ENCODE measurements at regions not wholly inside any gene's neighbourhood (a gene's known extent, or its start where the extent isn't known, plus 50 kb on each side); places are given as distances from the start of the nearest gene placed in this dataset.

DNA sequence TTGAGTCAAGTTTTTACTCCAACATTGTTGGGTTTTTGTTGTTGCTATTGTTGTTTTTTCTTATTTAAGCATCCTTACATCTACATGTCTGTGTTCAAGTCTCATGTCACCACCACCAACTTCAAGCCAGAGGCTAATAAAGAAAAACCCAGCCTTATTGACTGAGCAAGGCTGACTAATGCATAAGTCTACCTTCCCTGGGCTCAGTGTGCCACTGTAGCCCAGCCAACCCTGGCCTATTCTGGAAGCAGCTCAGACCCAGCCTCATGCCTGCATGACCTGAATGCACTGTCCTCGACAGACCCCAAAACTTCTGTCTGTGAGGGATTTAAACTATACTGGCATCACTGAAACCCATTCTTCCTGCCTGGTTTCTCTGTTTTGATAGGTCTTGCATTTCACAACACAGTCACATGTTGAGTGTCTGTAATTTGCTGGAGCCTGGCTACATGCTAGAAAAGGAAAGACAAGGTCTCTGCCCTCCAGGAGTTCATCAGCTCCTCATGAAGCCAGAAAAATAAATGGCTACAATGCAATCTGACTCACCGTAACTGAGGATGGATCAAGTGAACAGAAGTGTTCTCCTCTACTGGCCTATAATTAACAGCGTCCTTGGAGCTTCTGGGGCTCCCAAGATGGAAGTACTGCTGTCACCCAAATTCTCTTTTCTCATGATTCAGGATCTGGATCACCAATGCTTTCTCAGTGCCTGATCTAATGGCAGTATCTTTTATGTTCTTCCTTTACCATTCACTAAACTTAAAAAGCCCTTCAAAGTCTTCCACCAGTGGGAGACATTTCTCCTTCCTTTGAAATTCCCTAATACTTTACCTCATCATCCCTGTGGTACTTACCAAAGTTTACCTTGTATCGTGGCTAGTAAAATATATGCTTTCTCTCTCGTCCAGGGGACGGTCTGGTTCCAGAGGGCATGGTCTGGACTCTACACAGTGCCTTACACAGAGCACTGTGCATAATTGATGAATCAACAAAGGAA, 103.9 kb upstream of the IFNE start:
- intact Hi-C loops (cut with micrococcal nuclease), result no loop called here
- no peak overlapping the region for H3K4me3 Mint-ChIP-seq
- ATAC-seq (ENCODE audit: low read depth), result no peak
- H3K9me3 Mint-ChIP-seq, result no peaks in the 10 kb centered on the region
- peaks cover 2% of the 10 kb centered on the region for H3K27me3 Mint-ChIP-seq
- POLR2A ChIA-PET, result no interaction called here
- H3K4me1 Mint-ChIP-seq, result no peaks in the 10 kb centered on the region
- no peaks in the 10 kb centered on the region for H3K36me3 Mint-ChIP-seq (ENCODE audit: low read depth)
- no peak overlapping the region for H3K27ac Mint-ChIP-seq
- TF ChIP-seq, protein P1, sequence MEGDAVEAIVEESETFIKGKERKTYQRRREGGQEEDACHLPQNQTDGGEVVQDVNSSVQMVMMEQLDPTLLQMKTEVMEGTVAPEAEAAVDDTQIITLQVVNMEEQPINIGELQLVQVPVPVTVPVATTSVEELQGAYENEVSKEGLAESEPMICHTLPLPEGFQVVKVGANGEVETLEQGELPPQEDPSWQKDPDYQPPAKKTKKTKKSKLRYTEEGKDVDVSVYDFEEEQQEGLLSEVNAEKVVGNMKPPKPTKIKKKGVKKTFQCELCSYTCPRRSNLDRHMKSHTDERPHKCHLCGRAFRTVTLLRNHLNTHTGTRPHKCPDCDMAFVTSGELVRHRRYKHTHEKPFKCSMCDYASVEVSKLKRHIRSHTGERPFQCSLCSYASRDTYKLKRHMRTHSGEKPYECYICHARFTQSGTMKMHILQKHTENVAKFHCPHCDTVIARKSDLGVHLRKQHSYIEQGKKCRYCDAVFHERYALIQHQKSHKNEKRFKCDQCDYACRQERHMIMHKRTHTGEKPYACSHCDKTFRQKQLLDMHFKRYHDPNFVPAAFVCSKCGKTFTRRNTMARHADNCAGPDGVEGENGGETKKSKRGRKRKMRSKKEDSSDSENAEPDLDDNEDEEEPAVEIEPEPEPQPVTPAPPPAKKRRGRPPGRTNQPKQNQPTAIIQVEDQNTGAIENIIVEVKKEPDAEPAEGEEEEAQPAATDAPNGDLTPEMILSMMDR (IDR thresholded peaks at IDR 0.05), result no peak
- CTCF ChIA-PET, result no interaction called here
- no peak for DNase-seq

DNA sequence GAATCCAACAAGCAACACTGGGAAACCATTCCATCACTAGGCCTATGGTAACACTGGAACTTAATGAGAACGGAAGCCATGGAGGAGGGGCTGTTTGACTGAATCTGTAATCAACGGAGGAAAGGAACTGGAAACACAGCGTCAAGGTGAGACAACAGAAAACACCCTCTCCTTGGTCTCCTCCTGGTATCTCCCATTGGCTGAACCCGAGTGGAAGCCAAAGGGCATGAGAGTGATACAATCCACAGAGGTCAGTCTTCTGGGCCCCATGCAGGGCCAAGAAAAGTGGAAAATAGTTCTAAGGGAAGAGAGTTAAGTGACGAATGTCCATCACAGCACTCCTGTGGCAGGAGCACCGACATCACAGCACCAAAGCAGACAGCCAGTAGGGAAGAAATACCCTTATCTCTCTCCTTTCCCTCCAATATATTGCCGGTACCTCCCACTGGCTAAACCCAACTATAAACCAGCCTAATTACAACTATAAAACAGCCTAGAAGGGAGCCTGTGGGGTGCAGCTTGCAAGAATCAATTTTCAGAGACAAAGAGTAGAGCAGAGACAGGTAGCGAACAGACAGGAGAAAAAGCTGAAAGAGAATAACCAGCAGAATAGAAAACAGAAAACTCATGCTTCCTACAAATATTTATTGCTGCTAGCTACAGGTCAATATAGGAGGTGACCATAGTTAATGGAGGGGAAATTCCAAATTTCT, 107.4 kb upstream of the IFNE start:
- ChIA-PET CTCF (no interaction called here), POLR2A (no interaction called here)
- no peak for ATAC-seq (ENCODE audit: low read depth)
- TF ChIP-seq, protein P1 (IDR thresholded peaks at IDR 0.05), result no peak
- H3K4me3 Mint-ChIP-seq, result no peak overlapping the region
- DNase-seq, result no peak
- intact Hi-C loops (cut with micrococcal nuclease), result no loop called here
- H3K9me3 Mint-ChIP-seq, result no peaks in the 10 kb centered on the region
- no peaks in the 10 kb centered on the region for H3K36me3 Mint-ChIP-seq (ENCODE audit: low read depth)
- no peaks in the 10 kb centered on the region for H3K4me1 Mint-ChIP-seq
- H3K27ac Mint-ChIP-seq, result no peak overlapping the region
- peaks cover 5% of the 10 kb centered on the region for H3K27me3 Mint-ChIP-seq

DNA sequence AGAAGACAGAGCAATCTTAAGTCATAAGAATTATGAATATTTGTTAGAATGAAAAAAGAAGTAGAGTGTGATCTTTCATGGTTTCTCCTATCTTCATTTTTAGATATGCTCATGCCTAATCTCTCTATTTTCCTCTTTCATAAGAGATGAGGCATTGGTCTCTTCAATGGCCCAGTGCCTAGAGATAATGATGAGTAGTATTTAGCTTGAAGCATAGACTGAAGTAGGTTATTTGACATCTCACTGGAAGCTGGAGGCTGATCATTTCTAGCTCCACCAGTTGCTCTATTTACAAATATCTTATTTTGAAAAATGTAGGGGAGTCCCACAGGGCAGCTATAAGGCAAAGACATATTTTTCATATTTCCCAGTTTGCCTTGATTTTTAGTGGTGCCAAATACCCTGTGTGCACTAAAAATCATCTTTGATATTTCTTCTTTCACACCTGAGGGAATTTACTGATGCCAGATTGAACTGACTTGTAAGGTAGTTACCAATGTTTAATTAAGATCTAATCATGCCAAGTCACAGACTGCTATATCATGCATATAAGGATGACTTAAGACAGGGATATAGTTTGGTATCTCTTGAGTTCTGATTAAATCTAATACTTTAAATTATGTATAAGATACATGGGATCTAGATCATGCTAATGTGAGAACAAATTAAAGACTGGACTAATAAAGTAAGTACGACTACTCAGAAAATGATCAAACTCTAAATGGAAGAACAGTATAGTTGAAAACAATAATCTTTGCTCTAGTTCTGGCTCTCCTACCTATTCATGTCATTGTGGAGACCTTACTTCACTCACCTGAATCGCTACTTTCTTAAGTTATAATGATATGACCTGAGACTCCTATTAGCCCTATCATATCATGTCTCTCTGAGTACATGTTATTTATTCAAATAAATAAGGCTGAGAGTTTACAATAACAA, 108.2 kb upstream of the IFNE start:
- H3K4me1 Mint-ChIP-seq, result no peaks in the 10 kb centered on the region
- no peak overlapping the region for H3K4me3 Mint-ChIP-seq
- no peaks in the 10 kb centered on the region for H3K36me3 Mint-ChIP-seq (ENCODE audit: low read depth)
- no peak overlapping the region for H3K27ac Mint-ChIP-seq
- TF ChIP-seq, protein P1 (IDR thresholded peaks at IDR 0.05), result no peak
- ATAC-seq (ENCODE audit: low read depth) (no peak), DNase-seq (no peak)
- no peaks in the 10 kb centered on the region for H3K9me3 Mint-ChIP-seq
- intact Hi-C loops (cut with micrococcal nuclease), result no loop called here
- POLR2A ChIA-PET, result no interaction called here
- peaks cover 5% of the 10 kb centered on the region for H3K27me3 Mint-ChIP-seq
- CTCF ChIA-PET, result no interaction called here

GRCh38 chr9:21591221-21592062, 109.3 kb upstream of the IFNE start:
- no peaks in the 10 kb centered on the region for H3K9me3 Mint-ChIP-seq
- ChIA-PET POLR2A (no interaction called here), CTCF (no interaction called here)
- no peak overlapping the region for H3K4me3 Mint-ChIP-seq
- TF ChIP-seq, protein P1 (IDR thresholded peaks at IDR 0.05), result no peak
- H3K27me3 Mint-ChIP-seq, result peaks cover 8% of the 10 kb centered on the region
- DNase-seq (no peak), ATAC-seq (ENCODE audit: low read depth) (no peak)
- H3K36me3 Mint-ChIP-seq (ENCODE audit: low read depth), result no peaks in the 10 kb centered on the region
- intact Hi-C loops (cut with micrococcal nuclease), result no loop called here
- no peaks in the 10 kb centered on the region for H3K4me1 Mint-ChIP-seq
- H3K27ac Mint-ChIP-seq, result no peak overlapping the region
